ENCODE measurements at regions not wholly inside any gene's neighbourhood (a gene's known extent, or its start where the extent isn't known, plus 50 kb on each side); places are given as distances from the start of the nearest gene placed in this dataset.

GRCh38 chr1:55585402-55585792, 370.2 kb upstream of the USP24 start:
- TF ChIP-seq GABPA (IDR thresholded peaks at IDR 0.05; ENCODE audit: low read depth) (no peak), POLR2AphosphoS5 (IDR thresholded peaks at IDR 0.05; ENCODE audit: low read depth) (no peak)
- TF ChIP-seq, protein P1, sequence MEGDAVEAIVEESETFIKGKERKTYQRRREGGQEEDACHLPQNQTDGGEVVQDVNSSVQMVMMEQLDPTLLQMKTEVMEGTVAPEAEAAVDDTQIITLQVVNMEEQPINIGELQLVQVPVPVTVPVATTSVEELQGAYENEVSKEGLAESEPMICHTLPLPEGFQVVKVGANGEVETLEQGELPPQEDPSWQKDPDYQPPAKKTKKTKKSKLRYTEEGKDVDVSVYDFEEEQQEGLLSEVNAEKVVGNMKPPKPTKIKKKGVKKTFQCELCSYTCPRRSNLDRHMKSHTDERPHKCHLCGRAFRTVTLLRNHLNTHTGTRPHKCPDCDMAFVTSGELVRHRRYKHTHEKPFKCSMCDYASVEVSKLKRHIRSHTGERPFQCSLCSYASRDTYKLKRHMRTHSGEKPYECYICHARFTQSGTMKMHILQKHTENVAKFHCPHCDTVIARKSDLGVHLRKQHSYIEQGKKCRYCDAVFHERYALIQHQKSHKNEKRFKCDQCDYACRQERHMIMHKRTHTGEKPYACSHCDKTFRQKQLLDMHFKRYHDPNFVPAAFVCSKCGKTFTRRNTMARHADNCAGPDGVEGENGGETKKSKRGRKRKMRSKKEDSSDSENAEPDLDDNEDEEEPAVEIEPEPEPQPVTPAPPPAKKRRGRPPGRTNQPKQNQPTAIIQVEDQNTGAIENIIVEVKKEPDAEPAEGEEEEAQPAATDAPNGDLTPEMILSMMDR (IDR thresholded peaks at IDR 0.05; ENCODE audit: insufficient read depth, low read length), result no peak
- TF ChIP-seq, protein P2, sequence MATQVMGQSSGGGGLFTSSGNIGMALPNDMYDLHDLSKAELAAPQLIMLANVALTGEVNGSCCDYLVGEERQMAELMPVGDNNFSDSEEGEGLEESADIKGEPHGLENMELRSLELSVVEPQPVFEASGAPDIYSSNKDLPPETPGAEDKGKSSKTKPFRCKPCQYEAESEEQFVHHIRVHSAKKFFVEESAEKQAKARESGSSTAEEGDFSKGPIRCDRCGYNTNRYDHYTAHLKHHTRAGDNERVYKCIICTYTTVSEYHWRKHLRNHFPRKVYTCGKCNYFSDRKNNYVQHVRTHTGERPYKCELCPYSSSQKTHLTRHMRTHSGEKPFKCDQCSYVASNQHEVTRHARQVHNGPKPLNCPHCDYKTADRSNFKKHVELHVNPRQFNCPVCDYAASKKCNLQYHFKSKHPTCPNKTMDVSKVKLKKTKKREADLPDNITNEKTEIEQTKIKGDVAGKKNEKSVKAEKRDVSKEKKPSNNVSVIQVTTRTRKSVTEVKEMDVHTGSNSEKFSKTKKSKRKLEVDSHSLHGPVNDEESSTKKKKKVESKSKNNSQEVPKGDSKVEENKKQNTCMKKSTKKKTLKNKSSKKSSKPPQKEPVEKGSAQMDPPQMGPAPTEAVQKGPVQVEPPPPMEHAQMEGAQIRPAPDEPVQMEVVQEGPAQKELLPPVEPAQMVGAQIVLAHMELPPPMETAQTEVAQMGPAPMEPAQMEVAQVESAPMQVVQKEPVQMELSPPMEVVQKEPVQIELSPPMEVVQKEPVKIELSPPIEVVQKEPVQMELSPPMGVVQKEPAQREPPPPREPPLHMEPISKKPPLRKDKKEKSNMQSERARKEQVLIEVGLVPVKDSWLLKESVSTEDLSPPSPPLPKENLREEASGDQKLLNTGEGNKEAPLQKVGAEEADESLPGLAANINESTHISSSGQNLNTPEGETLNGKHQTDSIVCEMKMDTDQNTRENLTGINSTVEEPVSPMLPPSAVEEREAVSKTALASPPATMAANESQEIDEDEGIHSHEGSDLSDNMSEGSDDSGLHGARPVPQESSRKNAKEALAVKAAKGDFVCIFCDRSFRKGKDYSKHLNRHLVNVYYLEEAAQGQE (IDR thresholded peaks at IDR 0.05; ENCODE audit: insufficient replicate concordance, low read depth), result no peak
